GM12892 (cell line): ENCODE measurements at regions not wholly inside any gene's neighbourhood (a gene's known extent, or its start where the extent isn't known, plus 50 kb on each side); places are given as distances from the start of the nearest gene placed in this dataset.

Experiments
- POLR2A ChIP-seq: IDR thresholded peaks from 2 replicates; pipeline ENCODE4 v1.6.1; 2011; ENCODE audit warnings: low read depth, low read length, control low read depth
- TAF1 ChIP-seq: IDR thresholded peaks from 2 replicates; pipeline ENCODE4 v1.6.1; 2011; ENCODE audit warnings: low read depth, mild to moderate bottlenecking, control low read depth, low read length, borderline replicate concordance

DNA sequence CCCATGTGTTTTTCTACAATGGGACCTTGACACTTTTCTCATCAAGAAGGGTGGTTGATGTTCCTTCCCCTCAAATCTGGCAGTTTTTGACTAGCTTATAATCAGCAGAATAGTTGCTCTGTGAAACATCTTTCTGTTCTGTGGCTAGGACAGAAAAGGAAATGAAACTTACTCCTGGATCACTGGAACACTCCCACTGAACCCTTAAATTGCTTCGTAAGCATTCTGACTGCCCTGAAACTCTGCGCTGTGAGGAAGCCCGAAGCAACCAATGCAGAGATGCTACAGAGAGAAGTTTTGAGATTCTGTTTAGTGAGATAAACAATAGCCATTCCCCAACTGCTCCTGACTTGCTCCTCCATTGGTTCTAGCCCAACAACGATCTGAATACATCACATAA, 602.2 kb downstream of the CENPC start:
- TF ChIP-seq POLR2A = no peak
- TF ChIP-seq TAF1 = no peak
